SHP77 (cell line): ENCODE measurements at regions not wholly inside any gene's neighbourhood (a gene's known extent, or its start where the extent isn't known, plus 50 kb on each side); places are given as distances from the start of the nearest gene placed in this dataset.

ENCODE experiments used
- DNase-seq, 2 experiments: peaks; one replicate each; lab custom pipeline; 2025; lab: John Stamatoyannopoulos, UW

DNA sequence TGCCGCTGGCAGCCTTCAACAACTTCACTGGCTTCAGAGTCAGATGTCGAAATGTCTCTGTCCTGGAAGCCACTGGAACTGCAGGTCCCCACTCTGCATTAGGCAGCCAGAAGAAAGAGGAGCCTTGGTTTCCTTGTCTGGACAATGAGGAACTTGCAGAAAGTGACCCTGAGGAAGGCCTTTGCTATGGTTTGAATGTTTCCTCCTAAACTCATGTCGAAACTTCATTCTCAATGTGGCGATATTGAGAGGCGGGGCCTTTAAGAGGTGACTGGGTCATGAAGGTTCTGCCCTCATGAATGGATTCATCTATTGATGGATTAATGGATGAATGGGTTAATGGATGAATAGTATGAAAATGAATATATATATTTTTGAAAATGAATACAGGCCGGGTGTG is 61.6 kb upstream of the GPR26 start:
- no peak for DNase-seq

DNA sequence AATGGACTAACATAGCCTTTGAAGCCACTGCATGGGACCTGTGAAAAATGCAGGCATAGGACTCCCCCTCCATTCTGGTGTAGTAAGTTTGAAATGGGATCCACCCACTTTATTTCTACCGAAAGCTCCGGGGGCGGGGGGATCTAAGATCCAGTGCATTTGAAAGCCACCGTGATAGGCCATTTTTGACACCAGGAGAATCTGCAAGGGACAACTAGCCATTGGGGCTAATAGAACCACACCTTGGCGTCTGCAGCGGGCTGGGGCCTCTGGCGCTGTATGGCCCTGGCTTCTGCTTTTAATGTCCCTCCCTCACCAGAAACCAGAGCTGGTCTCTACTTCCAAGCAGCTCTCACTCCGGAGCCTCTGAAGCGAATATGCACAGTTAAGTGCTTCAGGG is 60.1 kb upstream of the GPR26 start:
- no peak for DNase-seq

DNA sequence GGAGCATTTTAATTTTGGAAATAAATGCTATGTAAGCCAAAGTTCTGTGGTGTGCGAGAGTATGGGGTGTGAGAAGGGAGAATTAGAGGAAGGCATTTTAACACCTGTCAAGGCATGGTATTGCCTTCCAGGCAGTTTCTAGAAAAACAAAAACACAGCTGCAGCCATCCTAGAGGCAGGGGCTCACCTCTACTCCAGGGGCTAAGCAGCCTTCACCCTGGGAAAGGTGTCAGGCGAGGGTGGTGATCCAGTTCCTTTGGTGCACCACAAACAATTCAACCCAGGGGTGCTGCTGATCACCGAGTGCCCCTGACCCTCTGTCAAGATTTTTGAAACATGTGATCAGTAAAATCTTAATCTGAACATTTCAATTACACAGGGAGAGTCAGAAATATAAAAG is 59.2 kb upstream of the GPR26 start:
- no peak for DNase-seq

DNA sequence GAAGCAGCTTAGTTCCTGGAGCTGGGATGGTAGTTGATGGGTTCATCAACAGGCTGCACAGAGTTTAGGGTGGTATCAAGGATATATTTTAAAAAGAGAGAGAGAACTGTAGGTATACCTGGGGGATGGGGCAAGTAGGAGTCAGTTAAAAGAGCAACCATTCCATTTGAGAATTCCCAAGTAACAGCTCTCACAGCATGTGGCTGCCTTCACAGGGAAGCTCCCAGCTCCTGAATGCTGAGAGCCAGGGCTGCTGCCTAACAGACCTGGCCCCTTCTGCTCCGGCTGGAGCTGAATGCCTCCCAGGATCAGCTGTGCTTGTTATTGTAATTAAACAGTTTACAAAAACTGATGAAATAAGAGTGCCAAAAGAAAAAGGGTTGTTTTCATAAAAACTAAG is 58.8 kb upstream of the GPR26 start:
- DNase-seq, result no peak

DNA sequence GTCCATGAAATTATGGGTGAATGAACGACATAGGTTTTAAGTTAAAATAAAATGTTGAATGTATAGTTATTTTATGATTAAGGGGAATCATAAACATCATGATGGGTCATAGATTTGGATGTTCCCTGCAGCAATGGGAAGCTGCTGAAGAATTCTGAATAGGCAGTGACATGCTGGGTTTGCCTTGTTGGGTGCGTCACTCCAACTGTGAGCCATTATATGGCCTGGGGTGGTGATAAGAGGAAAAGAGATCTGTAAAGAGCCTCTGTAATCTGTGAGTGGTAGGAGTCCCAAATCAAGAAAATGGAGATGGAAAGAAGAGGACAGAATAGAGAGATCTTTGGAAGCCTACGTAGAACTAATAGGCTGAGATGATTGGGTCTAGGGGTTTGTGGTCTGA is 58.1 kb upstream of the GPR26 start:
- no peak for DNase-seq

DNA sequence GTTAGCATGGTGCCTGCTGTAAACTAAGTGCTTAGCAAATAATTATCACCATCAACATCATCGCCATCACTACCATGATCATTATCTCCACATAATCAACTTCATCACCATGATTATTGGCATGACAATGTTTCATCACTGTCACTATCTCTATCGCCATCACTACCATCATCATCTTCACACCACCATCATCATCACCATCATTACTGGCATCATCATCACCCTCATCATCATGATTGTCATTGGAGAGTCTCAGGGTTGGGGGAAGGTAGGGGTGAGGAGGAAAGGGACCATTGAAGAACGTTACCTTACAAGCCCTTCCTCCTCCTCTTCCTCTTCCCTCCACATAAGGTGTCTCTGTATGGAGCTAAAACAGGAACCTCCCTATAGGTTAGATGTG is 54.9 kb upstream of the GPR26 start:
- DNase-seq, result no peak

DNA sequence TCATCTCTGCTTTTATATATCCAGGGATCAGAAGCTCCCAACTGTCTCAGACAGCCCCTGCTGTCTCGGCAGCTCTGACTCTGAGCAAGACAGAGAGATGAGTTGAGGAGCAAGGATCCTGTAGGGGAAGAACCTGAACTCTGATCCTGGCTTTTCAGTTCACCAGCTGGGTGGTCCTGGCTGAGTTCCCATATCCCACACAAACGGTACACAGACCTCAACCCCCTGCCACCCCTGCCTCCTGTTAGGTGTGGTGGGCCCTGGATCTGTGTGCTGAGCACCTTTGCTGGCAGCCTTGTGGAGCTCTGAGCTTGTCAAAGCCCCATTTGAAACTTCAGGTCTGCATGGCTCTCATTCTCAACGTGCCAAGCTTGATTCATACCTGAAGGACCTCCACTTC is 54.3 kb upstream of the GPR26 start:
- DNase-seq, result no peak

DNA sequence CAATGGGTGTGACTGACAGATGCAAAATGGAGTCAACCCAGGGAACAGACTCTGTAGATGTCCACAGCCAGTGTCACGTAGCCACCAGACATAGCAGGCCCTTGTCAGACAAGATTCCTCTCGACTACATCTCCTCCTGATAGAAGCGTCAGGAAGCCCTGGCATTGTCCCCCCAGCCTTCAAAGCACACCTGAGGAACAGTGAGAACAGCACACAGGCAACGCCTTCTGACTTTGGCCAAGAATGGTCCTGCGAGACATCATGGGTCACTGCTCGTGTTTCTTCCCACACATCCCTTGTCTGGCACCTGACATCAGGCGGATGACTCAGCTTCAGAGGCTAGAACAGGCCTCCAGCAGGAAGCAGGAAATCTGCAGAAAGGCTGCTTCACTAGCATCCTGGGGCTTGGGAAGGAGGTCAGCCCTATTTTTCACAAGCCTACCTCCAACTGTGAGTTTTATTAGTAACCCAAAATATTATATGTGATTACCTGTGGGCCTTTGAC is 52.8 kb upstream of the GPR26 start:
- no peak for DNase-seq

DNA sequence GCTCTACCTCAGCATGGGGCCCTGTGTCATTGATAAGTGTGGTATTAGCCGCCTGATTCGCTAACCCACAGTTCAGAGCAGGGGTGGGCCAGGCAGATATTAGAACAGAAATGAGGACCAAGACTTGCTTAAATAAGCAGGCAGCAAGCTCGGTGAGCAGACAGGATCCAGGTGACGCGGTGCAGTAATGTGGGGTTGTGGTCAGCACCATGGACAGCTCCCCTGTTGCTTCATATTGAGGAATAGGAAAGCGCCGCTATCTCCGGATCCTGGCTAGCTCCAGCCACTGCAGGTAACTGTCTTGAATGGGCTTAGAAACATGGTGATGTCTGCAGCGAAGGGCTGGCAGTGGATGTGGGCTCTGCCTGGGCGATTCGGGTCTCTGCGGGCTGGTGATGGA is 51.3 kb upstream of the GPR26 start:
- DNase-seq, result no peak
